SK-N-SH (cell line): ENCODE measurements at regions not wholly inside any gene's neighbourhood (a gene's known extent, or its start where the extent isn't known, plus 50 kb on each side); places are given as distances from the start of the nearest gene placed in this dataset.

Source experiments
- CTCF ChIP-seq: fragments of 200-600 bp; sonication (generic); IDR thresholded peaks from 2 replicates; pipeline ENCODE4 v1.6.1; 2017; ENCODE audit warnings: antibody characterized with exemption, mild to moderate bottlenecking, moderate library complexity
- FOXJ3 ChIP-seq: sonication (generic); formaldehyde crosslinking; IDR thresholded peaks from 2 replicates; pipeline ENCODE4 v1.5.1; 2020; ENCODE audit warnings: mild to moderate bottlenecking, missing genetic modification reagents
- JUND ChIP-seq: IDR thresholded peaks from 2 replicates; pipeline ENCODE4 v1.4.0; 2012
- POLR2AphosphoS5 ChIP-seq: IDR thresholded peaks from 2 replicates; pipeline ENCODE4 v1.6.1; 2012; ENCODE audit warnings: low read depth, low read length
- RXRA ChIP-seq: IDR thresholded peaks from 2 replicates; pipeline ENCODE4 v1.4.0; 2012; ENCODE audit warnings: low read depth, mild to moderate bottlenecking, borderline replicate concordance

GRCh38 chr10:109386101-109386500 is 537.2 kb downstream of the XPNPEP1 start:
- no peak for TF ChIP-seq CTCF
- no peak for TF ChIP-seq JUND
- no peak for TF ChIP-seq RXRA
- TF ChIP-seq FOXJ3 (CRISPR knock-in tag), result no peak
- TF ChIP-seq POLR2AphosphoS5, result no peak
